ENCODE measurements at regions not wholly inside any gene's neighbourhood (a gene's known extent, or its start where the extent isn't known, plus 50 kb on each side); places are given as distances from the start of the nearest gene placed in this dataset.

DNA sequence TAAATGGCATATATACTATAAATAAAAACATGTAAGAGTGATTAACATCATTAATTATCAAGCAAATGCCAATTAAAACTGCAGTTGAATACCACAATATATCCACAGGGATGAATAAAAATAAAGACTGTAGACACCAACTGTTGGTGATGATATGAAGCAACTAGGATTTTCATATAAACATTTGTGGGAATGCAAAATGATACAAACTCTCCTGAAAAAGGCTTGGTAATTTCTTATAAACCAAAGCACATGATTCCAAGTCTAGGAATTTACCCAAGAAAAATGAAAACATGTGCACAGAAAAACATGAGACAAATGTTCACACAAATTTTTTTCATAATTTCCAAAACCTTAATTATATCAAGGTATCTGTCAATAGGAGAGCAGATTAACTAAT lies 448.1 kb downstream of the ETV1 start:
- Histone ChIP-seq H3K9ac (ENCODE audit: low read length in 3 of 3) (no peak overlapping the region), H3K36me3 (ENCODE audit: control insufficient read depth in 2 of 3, insufficient read depth in 3 of 3, low read length in 3 of 3) (no peaks in the 10 kb centered on the region), H3K9me3 (ENCODE audit: control insufficient read depth in 2 of 3, insufficient read depth in 1 of 3, low read length in 3 of 3) (no peaks in the 10 kb centered on the region), H3K27me3 (ENCODE audit: control insufficient read depth, insufficient read depth, low read length) (no peaks in the 10 kb centered on the region), H3K4me1 (ENCODE audit: control insufficient read depth in 2 of 3, insufficient read depth in 2 of 3, low read depth in 1 of 3, low read length in 3 of 3) (no peaks in the 10 kb centered on the region), H3K4me3 (ENCODE audit: low read length in 3 of 3) (no peak overlapping the region), H3K27ac (ENCODE audit: low read depth in 2 of 2, low read length in 2 of 2) (no peak overlapping the region)
- DNase-seq (no peak), FAIRE-seq (no peak)
- TF ChIP-seq, protein P1, sequence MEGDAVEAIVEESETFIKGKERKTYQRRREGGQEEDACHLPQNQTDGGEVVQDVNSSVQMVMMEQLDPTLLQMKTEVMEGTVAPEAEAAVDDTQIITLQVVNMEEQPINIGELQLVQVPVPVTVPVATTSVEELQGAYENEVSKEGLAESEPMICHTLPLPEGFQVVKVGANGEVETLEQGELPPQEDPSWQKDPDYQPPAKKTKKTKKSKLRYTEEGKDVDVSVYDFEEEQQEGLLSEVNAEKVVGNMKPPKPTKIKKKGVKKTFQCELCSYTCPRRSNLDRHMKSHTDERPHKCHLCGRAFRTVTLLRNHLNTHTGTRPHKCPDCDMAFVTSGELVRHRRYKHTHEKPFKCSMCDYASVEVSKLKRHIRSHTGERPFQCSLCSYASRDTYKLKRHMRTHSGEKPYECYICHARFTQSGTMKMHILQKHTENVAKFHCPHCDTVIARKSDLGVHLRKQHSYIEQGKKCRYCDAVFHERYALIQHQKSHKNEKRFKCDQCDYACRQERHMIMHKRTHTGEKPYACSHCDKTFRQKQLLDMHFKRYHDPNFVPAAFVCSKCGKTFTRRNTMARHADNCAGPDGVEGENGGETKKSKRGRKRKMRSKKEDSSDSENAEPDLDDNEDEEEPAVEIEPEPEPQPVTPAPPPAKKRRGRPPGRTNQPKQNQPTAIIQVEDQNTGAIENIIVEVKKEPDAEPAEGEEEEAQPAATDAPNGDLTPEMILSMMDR (IDR thresholded peaks at IDR 0.05; ENCODE audit: borderline replicate concordance, extremely low read depth, insufficient read depth), result no peak
- intact Hi-C loops (cut with DNase I), result no loop called here

DNA sequence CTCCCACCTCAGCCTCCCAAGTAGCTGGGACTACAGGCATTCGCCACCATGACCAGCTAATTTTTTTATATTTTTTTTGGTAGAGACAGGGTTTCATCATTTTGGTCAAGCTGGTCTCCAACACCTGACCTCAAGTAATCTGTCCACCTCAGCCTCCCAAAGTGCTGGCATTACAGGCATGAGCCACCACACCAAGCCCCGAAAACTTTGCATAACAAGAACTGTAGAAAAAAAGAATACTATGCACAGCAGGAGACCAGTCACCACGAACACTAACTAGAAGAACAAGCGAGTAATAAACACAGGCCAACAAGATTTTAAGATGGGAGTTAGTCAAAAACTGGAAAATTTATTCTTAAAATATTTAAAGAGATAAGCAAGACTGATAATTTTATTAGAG lies 447.0 kb downstream of the ETV1 start:
- H3K4me1 ChIP-seq (ENCODE audit: control insufficient read depth in 2 of 3, insufficient read depth in 2 of 3, low read depth in 1 of 3, low read length in 3 of 3), result no peaks in the 10 kb centered on the region
- H3K9ac ChIP-seq (ENCODE audit: low read length in 3 of 3), result no peak overlapping the region
- no peak overlapping the region for H3K4me3 ChIP-seq (ENCODE audit: low read length in 3 of 3)
- TF ChIP-seq, protein P1 (IDR thresholded peaks at IDR 0.05; ENCODE audit: borderline replicate concordance, extremely low read depth, insufficient read depth), result no peak
- no peak overlapping the region for H3K27ac ChIP-seq (ENCODE audit: low read depth in 2 of 2, low read length in 2 of 2)
- H3K9me3 ChIP-seq (ENCODE audit: control insufficient read depth in 2 of 3, insufficient read depth in 1 of 3, low read length in 3 of 3), result no peaks in the 10 kb centered on the region
- intact Hi-C loops (cut with DNase I), result no loop called here
- no peaks in the 10 kb centered on the region for H3K27me3 ChIP-seq (ENCODE audit: control insufficient read depth, insufficient read depth, low read length)
- no peak for DNase-seq
- FAIRE-seq, result no peak
- no peaks in the 10 kb centered on the region for H3K36me3 ChIP-seq (ENCODE audit: control insufficient read depth in 2 of 3, insufficient read depth in 3 of 3, low read length in 3 of 3)

DNA sequence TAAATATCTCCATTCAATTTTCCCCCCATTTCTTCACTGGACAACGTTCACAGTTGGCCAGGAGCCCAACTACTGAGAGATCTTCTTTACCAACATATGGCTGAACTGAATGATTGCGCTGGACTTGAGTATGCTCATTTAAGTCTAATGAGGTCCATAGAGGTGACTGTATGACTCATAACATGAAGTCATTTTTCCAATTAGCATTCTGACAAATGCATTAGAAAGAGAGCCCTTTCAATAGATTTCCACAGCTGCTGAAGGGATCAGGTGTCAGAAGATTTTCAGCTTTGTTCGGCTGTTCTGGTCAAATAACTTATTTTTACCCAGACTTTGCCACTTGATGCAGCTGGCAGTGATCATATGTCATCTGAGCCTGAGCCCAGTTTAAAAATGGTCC lies 438.0 kb downstream of the ETV1 start:
- H3K9me3 ChIP-seq (ENCODE audit: control insufficient read depth in 2 of 3, insufficient read depth in 1 of 3, low read length in 3 of 3), result no peaks in the 10 kb centered on the region
- no peaks in the 10 kb centered on the region for H3K36me3 ChIP-seq (ENCODE audit: control insufficient read depth in 2 of 3, insufficient read depth in 3 of 3, low read length in 3 of 3)
- no peaks in the 10 kb centered on the region for H3K27me3 ChIP-seq (ENCODE audit: control insufficient read depth, insufficient read depth, low read length)
- no peak for DNase-seq
- intact Hi-C loops (cut with DNase I), result no loop called here
- no peak overlapping the region for H3K4me3 ChIP-seq (ENCODE audit: low read length in 3 of 3)
- H3K4me1 ChIP-seq (ENCODE audit: control insufficient read depth in 2 of 3, insufficient read depth in 2 of 3, low read depth in 1 of 3, low read length in 3 of 3), result no peaks in the 10 kb centered on the region
- TF ChIP-seq, protein P1 (IDR thresholded peaks at IDR 0.05; ENCODE audit: borderline replicate concordance, extremely low read depth, insufficient read depth), result no peak
- H3K9ac ChIP-seq (ENCODE audit: low read length in 3 of 3), result no peak overlapping the region
- FAIRE-seq, result no peak
- no peak overlapping the region for H3K27ac ChIP-seq (ENCODE audit: low read depth in 2 of 2, low read length in 2 of 2)

DNA sequence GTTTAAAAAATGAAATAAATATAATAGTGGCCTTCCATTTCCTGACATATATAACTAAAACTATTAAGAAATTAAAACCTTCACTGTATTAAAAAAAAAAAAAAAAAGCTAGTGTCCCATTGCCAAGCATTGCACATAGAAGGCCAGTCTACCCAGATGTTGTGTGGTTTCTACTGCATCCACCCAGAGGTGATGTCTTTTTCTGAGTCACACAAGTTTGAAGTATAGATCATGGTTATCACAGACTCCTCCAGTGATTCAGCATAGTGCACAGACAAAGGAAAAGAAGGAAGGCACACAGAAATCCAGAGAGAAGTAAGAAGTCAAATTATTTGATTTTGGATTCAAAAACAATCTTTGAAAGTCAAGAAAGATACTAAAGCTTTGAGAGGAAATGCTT lies 429.0 kb downstream of the ETV1 start:
- Histone ChIP-seq H3K36me3 (ENCODE audit: control insufficient read depth in 2 of 3, insufficient read depth in 3 of 3, low read length in 3 of 3) (no peaks in the 10 kb centered on the region), H3K9me3 (ENCODE audit: control insufficient read depth in 2 of 3, insufficient read depth in 1 of 3, low read length in 3 of 3) (no peaks in the 10 kb centered on the region), H3K4me1 (ENCODE audit: control insufficient read depth in 2 of 3, insufficient read depth in 2 of 3, low read depth in 1 of 3, low read length in 3 of 3) (no peaks in the 10 kb centered on the region), H3K4me3 (ENCODE audit: low read length in 3 of 3) (no peak overlapping the region), H3K27me3 (ENCODE audit: control insufficient read depth, insufficient read depth, low read length) (no peaks in the 10 kb centered on the region), H3K27ac (ENCODE audit: low read depth in 2 of 2, low read length in 2 of 2) (no peak overlapping the region), H3K9ac (ENCODE audit: low read length in 3 of 3) (no peak overlapping the region)
- FAIRE-seq, result no peak
- TF ChIP-seq, protein P1 (IDR thresholded peaks at IDR 0.05; ENCODE audit: borderline replicate concordance, extremely low read depth, insufficient read depth), result no peak
- no peak for DNase-seq
- intact Hi-C loops (cut with DNase I), result no loop called here
